Pancreas (tissue), 10 donors: ENCODE measurements at regions not wholly inside any gene's neighbourhood (a gene's known extent, or its start where the extent isn't known, plus 50 kb on each side); places are given as distances from the start of the nearest gene placed in this dataset.
"Not testable (repeated sequence)": the region's sequence is repeated elsewhere in the genome, so short reads cannot be mapped to it uniquely, and the experiment has no call there.

ENCODE experiments used
- ATAC-seq, 4 donors: fragments of 200-7000 bp; cut with Tn5 transposase; one replicate each; pipeline versions ENCODE4 v1.8.0 to v1.9.1; 2020; ENCODE audit warnings: mild to moderate bottlenecking in 4 of 4, moderate library complexity in 4 of 4
- DNase-seq, 6 donors: peaks; one replicate each; pipeline ENCODE4 v3.0.0-alpha.2; 2020
- FAIRE-seq: peaks from 2 replicates; lab custom pipeline; 2012; peaks lifted over from hg19 to GRCh38; lab: Jason Lieb, UNC
- H3K27ac ChIP-seq, 4 donors: fragments of 200-600 bp; sonication (generic); 1 replicate in 3 of 4; 2 replicates in 1 of 4; pipeline versions ENCODE4 v1.5.0 to v1.8.0; 2020
- H3K27me3 ChIP-seq, 4 donors: fragments of 200-600 bp; one replicate each; pipeline ENCODE4 v1.8.0; 2021
- H3K36me3 ChIP-seq, 3 donors: fragments of 200-600 bp; sonication (generic) in 1 of 3; one replicate each; pipeline versions ENCODE4 v1.5.0 to v1.8.0; 2020 to 2021
- H3K4me1 ChIP-seq, 3 donors: fragments of 200-600 bp; one replicate each; pipeline ENCODE4 v1.8.0; 2021
- H3K4me3 ChIP-seq, 4 donors: fragments of 200-600 bp; sonication (generic) in 2 of 4; one replicate each; pipeline versions ENCODE4 v1.5.0 to v1.8.0; 2020 to 2021
- H3K9me3 ChIP-seq, 4 donors: fragments of 200-600 bp; one replicate each; pipeline ENCODE4 v1.8.0; 2021
- CTCF ChIP-seq, 4 donors: fragments of 200-600 bp; sonication (generic) in 3 of 4; IDR thresholded peaks; one replicate each; pipeline versions ENCODE4 v1.5.0 to v1.8.0; 2021; ENCODE audit warnings: antibody characterized with exemption in 4 of 4
- WGBS, 2 donors: extraction: QIAGEN DNeasy Blood & Tissue Kit; methylation state at CpG; one replicate each; pipeline ENCODE4 v1.1.7; 2013; 5-methylcytosine and 5-hydroxymethylcytosine counted together
- intact Hi-C, 3 donors: fragments of 100-400 bp; cut with DNase I; formaldehyde crosslinking; loops; one replicate each; pipeline versions ENCODE4 v1.11.1 to v1.14.2; 2022
- donor health status: healthy with polysubstance abuse.
- donor health status: DM: no; HTN: no; CAD: no; lungs with moderate emphysema.
- donor health status: DM: no; HTN: no; CAD: no.
- donor health status: control.
- donor health status: control.
- donor health status: Bipolar disorder and iron deficiency.
- donor health status: DM: yes; HTN: yes; CAD: no.
- donor health status: DM: no; HTN: no; CAD: no.
- donor health status: DM: no; HTN: no; CAD: no.
- donor health status: DM: yes; HTN: yes; CAD: no.

GRCh38 chr4:13992975-13993520, 365.5 kb upstream of the BOD1L1 start:
- ATAC-seq (no peak), FAIRE-seq (no peak), DNase-seq (no peak)
- H3K9me3 ChIP-seq = no peaks in the 10 kb centered on the region
- no peaks in the 10 kb centered on the region for H3K27me3 ChIP-seq
- 46 to 47% methylated on average over 1 of the region's 1 CpG for WGBS, 2 donors
- intact Hi-C loops = no loop called here
- TF ChIP-seq CTCF (IDR thresholded peaks at IDR 0.05) = no peak
- no peaks in the 10 kb centered on the region for H3K36me3 ChIP-seq
- H3K4me1 ChIP-seq = peaks cover 9 to 40% (median 20%) of the 10 kb centered on the region in 3 donors
- no peak overlapping the region for H3K27ac ChIP-seq
- no peak overlapping the region for H3K4me3 ChIP-seq

- ATAC-seq (no peak), FAIRE-seq (no peak), DNase-seq (no peak)
- 85 to 86% methylated on average over 2 of the region's 2 CpGs for WGBS, 2 donors
- no peaks in the 10 kb centered on the region for H3K27me3 ChIP-seq
- H3K4me1 ChIP-seq = peaks cover 9 to 33% (median 20%) of the 10 kb centered on the region in 3 donors
- intact Hi-C loops = no loop called here
- no peak for TF ChIP-seq CTCF (IDR thresholded peaks at IDR 0.05)
- no peak overlapping the region for H3K27ac ChIP-seq
- no peaks in the 10 kb centered on the region for H3K36me3 ChIP-seq
- H3K4me3 ChIP-seq = no peak overlapping the region
- no peaks in the 10 kb centered on the region for H3K9me3 ChIP-seq
Measured at GRCh38 chr4:13994016-13994415, 366.5 kb upstream of the BOD1L1 start.

GRCh38 chr4:13998850-13999445, 371.4 kb upstream of the BOD1L1 start:
- DNase-seq = no peak
- TF ChIP-seq CTCF (IDR thresholded peaks at IDR 0.05) = no peak
- Histone ChIP-seq H3K9me3 (no peaks in the 10 kb centered on the region), H3K27ac (no peak overlapping the region), H3K4me3 (no peak overlapping the region), H3K27me3 (no peaks in the 10 kb centered on the region), H3K36me3 (no peaks in the 10 kb centered on the region), H3K4me1 (no peaks in the 10 kb centered on the region)
- FAIRE-seq = no peak
- ATAC-seq = no peak
- WGBS, 2 donors = 48 to 54% methylated on average over 3 of the region's 3 CpGs
- intact Hi-C loops = no loop called here

GRCh38 chr4:14000091-14000814, 372.7 kb upstream of the BOD1L1 start:
- no peaks in the 10 kb centered on the region for H3K27me3 ChIP-seq
- no peaks in the 10 kb centered on the region for H3K4me1 ChIP-seq
- no peak for DNase-seq
- H3K4me3 ChIP-seq = no peak overlapping the region
- H3K27ac ChIP-seq = no peak overlapping the region
- TF ChIP-seq CTCF (IDR thresholded peaks at IDR 0.05) = no peak
- ATAC-seq = no peak
- no peak for FAIRE-seq
- intact Hi-C loops = no loop called here
- no peaks in the 10 kb centered on the region for H3K9me3 ChIP-seq
- H3K36me3 ChIP-seq = no peaks in the 10 kb centered on the region
- WGBS, 2 donors = 29 to 38% methylated on average over 2 of the region's 2 CpGs

GRCh38 chr4:14002331-14002730, 374.8 kb upstream of the BOD1L1 start:
- H3K4me1 ChIP-seq, ATAC-seq, intact Hi-C loops, H3K4me3 ChIP-seq, H3K9me3 ChIP-seq, DNase-seq, H3K27me3 ChIP-seq, H3K36me3 ChIP-seq, H3K27ac ChIP-seq, FAIRE-seq: not testable (repeated sequence)
- 80 to 91% methylated on average over 3 of the region's 3 CpGs for WGBS, 2 donors
